Choroid plexus epithelial cell (primary cell): ENCODE measurements at regions not wholly inside any gene's neighbourhood (a gene's known extent, or its start where the extent isn't known, plus 50 kb on each side); places are given as distances from the start of the nearest gene placed in this dataset.

Experiments used
- DNase-seq: peaks from one replicate; pipeline ENCODE4 v3.0.0-alpha.2; 2010; ENCODE audit warnings: low read depth
- H3K4me3 ChIP-seq: 2 replicates; pipeline ENCODE4 v1.5.1; 2011; ENCODE audit warnings: low read depth, mild to moderate bottlenecking, control low read depth, low read length, moderate library complexity
- TF ChIP-seq, protein P1 (sequence below): conservative IDR thresholded peaks from 2 replicates; pipeline ENCODE4 v1.5.1; 2011; ENCODE audit warnings: low read depth, mild to moderate bottlenecking, control low read depth, inconsistent platforms, low read length, moderate library complexity

DNA sequence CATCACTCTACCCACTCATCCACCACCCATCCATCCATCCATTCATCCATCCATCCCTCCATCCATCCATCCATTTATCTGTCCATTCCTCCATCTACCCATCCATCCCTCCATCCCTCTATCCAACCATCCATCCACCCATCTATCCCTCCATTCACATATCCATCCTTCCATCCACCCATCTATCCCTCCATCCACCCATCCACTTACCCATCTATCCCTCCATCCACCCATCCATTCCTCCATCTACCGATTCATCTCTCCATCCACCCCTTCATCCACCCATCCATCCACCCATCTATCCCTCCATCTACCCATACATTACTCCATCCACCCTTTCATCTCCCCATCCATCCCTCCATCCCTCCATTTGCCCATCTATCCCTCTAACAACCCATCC, 239.6 kb upstream of the SHH start:
- DNase-seq, result no peak
- TF ChIP-seq, protein P1, sequence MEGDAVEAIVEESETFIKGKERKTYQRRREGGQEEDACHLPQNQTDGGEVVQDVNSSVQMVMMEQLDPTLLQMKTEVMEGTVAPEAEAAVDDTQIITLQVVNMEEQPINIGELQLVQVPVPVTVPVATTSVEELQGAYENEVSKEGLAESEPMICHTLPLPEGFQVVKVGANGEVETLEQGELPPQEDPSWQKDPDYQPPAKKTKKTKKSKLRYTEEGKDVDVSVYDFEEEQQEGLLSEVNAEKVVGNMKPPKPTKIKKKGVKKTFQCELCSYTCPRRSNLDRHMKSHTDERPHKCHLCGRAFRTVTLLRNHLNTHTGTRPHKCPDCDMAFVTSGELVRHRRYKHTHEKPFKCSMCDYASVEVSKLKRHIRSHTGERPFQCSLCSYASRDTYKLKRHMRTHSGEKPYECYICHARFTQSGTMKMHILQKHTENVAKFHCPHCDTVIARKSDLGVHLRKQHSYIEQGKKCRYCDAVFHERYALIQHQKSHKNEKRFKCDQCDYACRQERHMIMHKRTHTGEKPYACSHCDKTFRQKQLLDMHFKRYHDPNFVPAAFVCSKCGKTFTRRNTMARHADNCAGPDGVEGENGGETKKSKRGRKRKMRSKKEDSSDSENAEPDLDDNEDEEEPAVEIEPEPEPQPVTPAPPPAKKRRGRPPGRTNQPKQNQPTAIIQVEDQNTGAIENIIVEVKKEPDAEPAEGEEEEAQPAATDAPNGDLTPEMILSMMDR, result no peak
- H3K4me3 ChIP-seq, result no peak overlapping the region

GRCh38 chr7:156050636-156051569, 238.6 kb upstream of the SHH start:
- no peak for DNase-seq
- no peak overlapping the region for H3K4me3 ChIP-seq
- TF ChIP-seq, protein P1, result no peak

DNA sequence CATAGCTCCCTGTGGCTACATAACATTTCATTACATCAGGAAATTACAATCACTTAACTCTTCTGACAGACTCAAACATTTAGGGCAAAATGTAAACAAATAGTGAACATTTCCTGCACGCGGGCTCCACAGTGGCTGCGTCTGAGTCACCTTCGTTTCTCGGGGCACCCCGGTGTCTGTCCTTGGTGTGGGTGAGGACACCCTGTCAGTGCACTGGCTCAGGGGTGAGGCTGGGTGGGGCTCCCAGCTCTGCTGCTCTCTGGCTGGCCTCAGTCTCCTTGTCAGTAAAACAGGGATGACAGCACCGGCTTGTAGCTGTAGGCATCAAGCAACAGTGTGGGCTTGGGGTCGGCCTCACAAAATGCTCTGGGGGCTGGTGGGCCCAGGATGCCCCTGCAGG, 237.1 kb upstream of the SHH start:
- TF ChIP-seq, protein P1, result no peak
- no peak for DNase-seq
- no peak overlapping the region for H3K4me3 ChIP-seq

- no peak overlapping the region for H3K4me3 ChIP-seq
- no peak for DNase-seq
- TF ChIP-seq, protein P1, result no peak
These were observed 233.8 kb upstream of the SHH start for GRCh38 chr7:156046031-156046560.

DNA sequence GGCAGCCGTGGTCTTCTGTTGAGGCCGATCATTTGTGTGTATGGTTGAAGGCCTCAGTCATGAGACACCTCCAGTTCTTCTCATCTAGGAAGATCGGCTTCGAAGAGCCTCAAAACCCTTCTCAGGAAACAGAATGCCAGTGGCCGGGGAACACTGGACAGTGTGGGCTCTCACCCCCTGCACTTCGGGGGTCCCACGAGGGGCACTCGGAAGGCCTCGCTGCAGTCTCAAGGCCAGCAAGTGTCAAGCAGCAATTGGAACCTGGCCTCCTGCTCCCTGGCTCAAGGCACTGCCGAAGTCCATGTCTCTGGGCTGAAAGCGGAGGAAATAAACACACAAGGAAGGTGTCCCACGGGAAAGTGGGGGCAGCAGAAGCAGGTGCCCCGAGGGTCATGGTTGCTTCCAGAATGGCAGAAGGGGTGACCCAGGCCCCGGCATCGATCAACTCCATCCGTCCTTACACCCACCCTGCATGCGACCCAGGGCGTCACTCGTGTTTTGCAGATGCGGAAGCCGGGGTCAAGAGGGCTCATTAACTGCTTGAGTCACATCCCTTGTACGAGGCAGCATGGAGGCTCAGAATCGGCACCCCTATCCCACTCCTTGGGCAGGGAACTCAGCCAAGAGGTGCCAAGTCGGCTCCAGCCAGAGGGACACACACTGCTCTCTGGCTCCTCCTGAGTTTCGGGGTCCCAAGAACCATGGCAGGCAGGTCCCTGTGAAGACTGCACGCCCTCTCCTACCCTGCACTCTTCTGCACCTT, 231.3 kb upstream of the SHH start:
- H3K4me3 ChIP-seq, result no peak overlapping the region
- TF ChIP-seq, protein P1, result no peak
- no peak for DNase-seq

GRCh38 chr7:156041398-156041797, 229.1 kb upstream of the SHH start:
- TF ChIP-seq, protein P1, result no peak
- no peak overlapping the region for H3K4me3 ChIP-seq
- no peak for DNase-seq
